ENCODE measurements at regions not wholly inside any gene's neighbourhood (a gene's known extent, or its start where the extent isn't known, plus 50 kb on each side); places are given as distances from the start of the nearest gene placed in this dataset.

- H2BK15ac ChIP-seq (ENCODE audit: low read length), result no peak overlapping the region; the same call in 1 of the 2 replicates
- 0 out of 2 replicates have a peak overlapping the region, but pooled peaks have one; percentile 22 for H3K27ac ChIP-seq (ENCODE audit: low read depth, low read length)
- H3K4me1 ChIP-seq (replicated peaks in 1 of 4; ENCODE audit: control insufficient read depth in 3 of 4, insufficient read depth in 4 of 4, low read length in 3 of 4), result peaks cover 5 to 22% (median 14%) of the 10 kb centered on the region in 4 experiments; a peak in 6 of 7 replicates
- no peak for FAIRE-seq
- H4K91ac ChIP-seq (replicated peaks; ENCODE audit: insufficient read length, low read length), result peak overlapping the region; percentile 76
- 75% methylated on average over 4 of the region's 4 CpGs; no CpG with 5 or more reads in 1 of the 2 experiments for WGBS, 2 experiments (ENCODE audit: extremely low coverage in 1 of 2, insufficient coverage in 1 of 2, insufficient read length in 1 of 2, insufficient replicate concordance in 2 of 2, low coverage in 1 of 2, low lambda C conversion rate in 2 of 2, missing lambda C conversion rate in 1 of 2)
- peak overlapping the region; percentile 89; the same call in 1 of the 2 replicates for H4K8ac ChIP-seq (ENCODE audit: extremely low read depth, insufficient read depth, low read length)
- peaks cover 2% of the 10 kb centered on the region; the same call in 1 of the 2 replicates for H3K79me1 ChIP-seq (ENCODE audit: low read depth, low read length)
- no peak for DNase-seq (ENCODE audit: low read depth in 1 of 2, low spot score in 2 of 2)
- no peak overlapping the region for H3K9ac ChIP-seq (replicated peaks in 1 of 4; ENCODE audit: extremely low read depth in 1 of 4, low read depth in 3 of 4, low read length in 3 of 4)
- no peaks in the 10 kb centered on the region for H3K9me3 ChIP-seq (ENCODE audit: insufficient read depth in 2 of 2, low read depth in 1 of 2, low read length in 1 of 2)
- peaks cover 11% of the 10 kb centered on the region for H3K23me2 ChIP-seq (ENCODE audit: low read depth, low read length)
- ChIA-PET CTCF (ENCODE audit: partially characterized antibody) (interaction anchor here (0.8 kb wide), 1 partner anchor 31 kb away, joined by 3 read pairs; no protein-coding TSS in a partner anchor), POLR2A (ENCODE audit: partially characterized antibody) (interaction anchor here (1.0 to 2.8 kb wide), 3 partner anchors 10 to 40 kb away, joined by 3 to 13 read pairs (median 4); no protein-coding TSS in a partner anchor)
- no peak overlapping the region; a peak in 1 of 4 replicates for H3K4me2 ChIP-seq (ENCODE audit: insufficient read depth in 1 of 2, low read depth in 2 of 2, low read length in 2 of 2)
- peak overlapping the region; percentile 9 for H4K5ac ChIP-seq (ENCODE audit: insufficient read length, low read depth, low read length)
- H2AFZ ChIP-seq (ENCODE audit: low read length), result 0 out of 2 replicates have a peak overlapping the region, but pooled peaks have one; percentile 17
- H3K14ac ChIP-seq (ENCODE audit: insufficient read length), result no peak overlapping the region
- H2BK120ac ChIP-seq (replicated peaks; ENCODE audit: low read depth, low read length), result peak overlapping the region; percentile 2
- H2AK5ac ChIP-seq (ENCODE audit: low read depth, low read length), result 0 out of 2 replicates have a peak overlapping the region, but pooled peaks have one; percentile 54
- H3K79me2 ChIP-seq (ENCODE audit: control insufficient read depth in 1 of 2, insufficient read depth in 2 of 2, low read length in 2 of 2), result peaks cover 0 to 30% of the 10 kb centered on the region in 2 experiments; a peak in 2 of 4 replicates
- no peak overlapping the region for H3K4ac ChIP-seq (replicated peaks; ENCODE audit: insufficient read length, low read depth, low read length)
- H3K56ac ChIP-seq (replicated peaks; ENCODE audit: insufficient read length, low read depth, low read length), result no peak overlapping the region
- no peaks in the 10 kb centered on the region for H4K20me1 ChIP-seq (replicated peaks in 1 of 2; ENCODE audit: control insufficient read depth in 1 of 2, insufficient read depth in 2 of 2, low read length in 2 of 2)
- H2BK12ac ChIP-seq (ENCODE audit: low read depth, low read length), result peak overlapping the region; percentile 90
- H3K4me3 ChIP-seq (ENCODE audit: extremely low read depth in 1 of 4, insufficient read depth in 2 of 4, low read depth in 3 of 4, low read length in 4 of 4), result no peak overlapping the region
- H3K23ac ChIP-seq (ENCODE audit: insufficient read length), result no peak overlapping the region
- no peaks in the 10 kb centered on the region for H3K36me3 ChIP-seq (ENCODE audit: control insufficient read depth in 2 of 4, insufficient read depth in 4 of 4, low read length in 3 of 4)
- H3K18ac ChIP-seq (ENCODE audit: extremely low read depth, low read length), result peak overlapping the region; percentile 99
- H3K27me3 ChIP-seq (replicated peaks in 1 of 4; ENCODE audit: control insufficient read depth in 3 of 4, extremely low read depth in 1 of 4, insufficient read depth in 3 of 4, low read length in 3 of 4), result no peaks in the 10 kb centered on the region
- peak overlapping the region; percentile 91 for H2BK5ac ChIP-seq (ENCODE audit: low read depth, low read length)
- peak overlapping the region; percentile 97; the same call in 1 of the 2 replicates for H2BK20ac ChIP-seq (ENCODE audit: low read length)
- no peak for TF ChIP-seq KDM5A (IDR thresholded peaks at IDR 0.05; ENCODE audit: low read length)
Measured at GRCh38 chr2:188028739-188029138, 262.9 kb upstream of the GULP1 start.

Data from H1 (cell line).